GM12878 (cell line): ENCODE measurements at regions not wholly inside any gene's neighbourhood (a gene's known extent, or its start where the extent isn't known, plus 50 kb on each side); places are given as distances from the start of the nearest gene placed in this dataset.

Experiments used
- ATAC-seq: fragments of 200-7000 bp; cut with Tn5 transposase; 3 replicates; pipeline ENCODE4 v1.9.1; 2020; ENCODE audit warnings: mild to moderate bottlenecking, moderate library complexity
- BruUV-seq: library from RNA; stranded (reverse); fragments of 400-500 nt; replicated peaks from 2 replicates; lab custom pipeline; 2021; lab: Mats Ljungman, UMichigan
- CTCF ChIA-PET: fragments of 300-600 bp; sonication (Branson Sonifier 250); formaldehyde crosslinking; extraction: SDS; loops from one replicate; lab custom pipeline; 2021; ENCODE audit warnings: inconsistent platforms; lab: Yijun Ruan, JAX
- POLR2A ChIA-PET: fragments of 350-600 bp; formaldehyde crosslinking; extraction: SDS; loops from one replicate; lab custom pipeline; 2021; ENCODE audit warnings: inconsistent platforms; lab: Charles Lee
- RAD21 ChIA-PET: fragments of 300-600 bp; sonication (Branson Sonifier 250); formaldehyde crosslinking; loops from one replicate; lab custom pipeline; 2023; ENCODE audit warnings: antibody characterized with exemption; ENCODE audit not compliant: unreplicated experiment; lab: Charles Lee
- SMC1A ChIA-PET: fragments of 300-600 bp; sonication (Branson Sonifier 250); formaldehyde crosslinking; loops from one replicate; lab custom pipeline; 2023; ENCODE audit not compliant: unreplicated experiment, uncharacterized antibody; lab: Charles Lee
- DNase-seq: peaks from one replicate; pipeline ENCODE4 v3.0.0-alpha.2; 2011; ENCODE audit warnings: low read depth, low spot score
- FAIRE-seq: peaks from 3 replicates; lab custom pipeline; 2011; peaks lifted over from hg19 to GRCh38; lab: Jason Lieb, UNC
- H2AFZ ChIP-seq: 2 replicates; pipeline ENCODE4 v1.6.0; 2011; ENCODE audit warnings: low read depth, low read length, control low read depth; ENCODE audit not compliant: control insufficient read depth
- H3K27ac ChIP-seq: 2 replicates; pipeline ENCODE4 v1.5.1; 2011; ENCODE audit warnings: control low read depth; ENCODE audit not compliant: control insufficient read depth, insufficient read depth
- H3K27me3 ChIP-seq, 2 experiments: replicated peaks in 1 of 2; 2 replicates each; pipeline versions ENCODE4 v1.6.0 to v1.6.1; 2011; ENCODE audit warnings: low read length in 1 of 2; ENCODE audit not compliant: control insufficient read depth in 2 of 2, insufficient read depth in 2 of 2
- H3K36me3 ChIP-seq, 2 experiments: 2 replicates each; pipeline ENCODE4 v1.5.1; 2011; ENCODE audit warnings: low read length in 1 of 2; ENCODE audit not compliant: control insufficient read depth in 2 of 2, insufficient read depth in 2 of 2
- H3K4me1 ChIP-seq: 2 replicates; pipeline ENCODE4 v1.6.1; 2011; ENCODE audit warnings: mild to moderate bottlenecking, low read length, moderate library complexity, mixed read lengths; ENCODE audit not compliant: control insufficient read depth, insufficient read depth
- H3K4me2 ChIP-seq: 2 replicates; pipeline ENCODE4 v1.6.0; 2011; ENCODE audit warnings: control low read depth; ENCODE audit not compliant: control insufficient read depth, insufficient read depth
- H3K4me3 ChIP-seq: fragments of 200-600 bp; sonication (generic); 2 replicates; pipeline ENCODE4 v1.5.1; 2016
- H3K79me2 ChIP-seq: 2 replicates; pipeline ENCODE4 v1.6.0; 2011; ENCODE audit warnings: low read length; ENCODE audit not compliant: control insufficient read depth, insufficient read depth
- H3K9ac ChIP-seq: 2 replicates; pipeline ENCODE4 v1.8.0; 2011; ENCODE audit warnings: low read length, control low read depth, mixed read lengths; ENCODE audit not compliant: control insufficient read depth, insufficient read depth
- H3K9me3 ChIP-seq: replicated peaks from 3 replicates; pipeline ENCODE4 v1.5.1; 2011; ENCODE audit warnings: mild to moderate bottlenecking, low read length; ENCODE audit not compliant: control insufficient read depth, insufficient read depth
- H4K20me1 ChIP-seq: 2 replicates; pipeline ENCODE4 v1.6.0; 2011; ENCODE audit not compliant: control insufficient read depth, insufficient read depth
- CBX3 ChIP-seq: fragments of 200-600 bp; sonication (generic); IDR thresholded peaks from 2 replicates; pipeline ENCODE4 v1.6.1; 2016; ENCODE audit warnings: low read depth, borderline replicate concordance
- EED ChIP-seq: sonication (generic); IDR thresholded peaks from 2 replicates; pipeline ENCODE4 v1.6.1; 2016; ENCODE audit warnings: antibody characterized with exemption, low read depth
- EGR1 ChIP-seq, 2 experiments: IDR thresholded peaks; 1 replicate in 1 of 2; 2 replicates in 1 of 2; pipeline ENCODE4 v1.6.1; 2011 to 2012; ENCODE audit warnings: low read depth in 2 of 2, low read length in 2 of 2, borderline replicate concordance in 1 of 2, mild to moderate bottlenecking in 1 of 2, moderate library complexity in 1 of 2
- GABPA ChIP-seq: IDR thresholded peaks from 2 replicates; pipeline ENCODE4 v1.6.1; 2014; ENCODE audit warnings: antibody characterized with exemption, low read depth, mild to moderate bottlenecking, inconsistent platforms
- GATAD2B ChIP-seq: fragments of 450-650 bp; conservative IDR thresholded peaks from 2 replicates; pipeline ENCODE4 v1.6.1; 2017; ENCODE audit warnings: low read depth, mild to moderate bottlenecking, moderate library complexity
- IKZF1 ChIP-seq: fragments of 450-650 bp; conservative IDR thresholded peaks from 2 replicates; pipeline ENCODE4 v1.6.1; 2017; ENCODE audit warnings: antibody characterized with exemption, mild to moderate bottlenecking
- JUND ChIP-seq: IDR thresholded peaks from 2 replicates; pipeline ENCODE4 v1.6.1; 2012; ENCODE audit warnings: low read depth, mild to moderate bottlenecking, low read length, improper control_type of control experiment, moderate library complexity
- NFIC ChIP-seq: IDR thresholded peaks from 2 replicates; pipeline ENCODE4 v1.6.1; 2012; ENCODE audit warnings: low read depth, mild to moderate bottlenecking, inconsistent platforms, low read length, moderate library complexity
- RAD21 ChIP-seq: IDR thresholded peaks from 2 replicates; pipeline ENCODE4 v1.6.1; 2011; ENCODE audit warnings: mild to moderate bottlenecking, low read depth, low read length, moderate library complexity; ENCODE audit not compliant: insufficient read depth
- SUPT20H ChIP-seq: IDR thresholded peaks from 2 replicates; pipeline ENCODE4 v1.6.1; 2011; ENCODE audit warnings: low read depth, mild to moderate bottlenecking, low read length, moderate library complexity, borderline replicate concordance; ENCODE audit not compliant: control insufficient read depth
- WGBS: methylation state at CpG from one replicate; pipeline ENCODE4 v1.1.6; 2016; ENCODE audit warnings: low lambda C conversion rate; ENCODE audit not compliant: insufficient replicate concordance, insufficient coverage; ENCODE audit errors: missing lambda C conversion rate; 5-methylcytosine and 5-hydroxymethylcytosine counted together
- in situ Hi-C: fragments of 300-500 bp; cut with MboI; formaldehyde crosslinking; loops from 9 replicates; pipeline ENCODE4 v1.14.3; 2018; ENCODE audit warnings: mixed read lengths
- intact Hi-C: fragments of 100-400 bp; cut with micrococcal nuclease; formaldehyde crosslinking; loops from one replicate; pipeline ENCODE4 v1.14.2; 2022; ENCODE audit not compliant: unreplicated experiment
- TF ChIP-seq, protein P1 (sequence below): IDR thresholded peaks from 2 replicates; pipeline ENCODE4 v1.6.1; 2012; ENCODE audit warnings: low read depth, low read length, improper control_type of control experiment

DNA sequence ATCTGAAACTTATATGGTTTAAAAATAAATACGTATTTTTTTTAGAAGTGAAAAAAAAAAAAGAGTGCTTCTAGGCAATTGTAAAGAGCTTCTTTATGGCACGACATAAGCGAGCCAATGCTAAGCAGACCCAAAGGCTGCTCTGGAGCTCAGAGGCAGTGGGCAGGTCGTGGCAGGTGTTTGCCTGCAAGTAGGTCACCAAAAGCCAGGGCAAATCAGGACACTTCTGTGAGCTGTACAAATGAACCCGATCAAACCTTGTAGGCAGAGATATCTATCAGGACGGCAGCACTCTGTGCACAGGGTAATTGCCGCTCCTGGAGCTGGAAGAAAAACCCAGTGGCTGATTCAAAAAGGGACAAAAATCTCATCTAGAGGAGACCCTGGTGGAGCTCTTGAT, 75.9 kb downstream of the IRX2 start:
- FAIRE-seq = no peak
- Histone ChIP-seq H3K9me3 (no peaks in the 10 kb centered on the region; the same call in 2 of the 3 replicates), H2AFZ (no peak overlapping the region), H3K36me3 (no peaks in the 10 kb centered on the region), H3K27me3 (no peaks in the 10 kb centered on the region), H3K4me2 (no peak overlapping the region), H3K4me1 (no peaks in the 10 kb centered on the region), H3K79me2 (no peaks in the 10 kb centered on the region), H3K4me3 (no peak overlapping the region), H3K27ac (no peak overlapping the region), H4K20me1 (no peaks in the 10 kb centered on the region), H3K9ac (no peak overlapping the region)
- RAD21 ChIA-PET = no interaction called here
- no TSS peak for BruUV-seq
- ATAC-seq = no peak
- 34% methylated on average over 7 of the region's 7 CpGs for WGBS
- SMC1A ChIA-PET = no interaction called here
- intact Hi-C loops = no loop called here
- CTCF ChIA-PET = interaction anchor here (0.6 kb wide), 1 partner anchor 18 kb away, joined by 3 read pairs; no protein-coding TSS in a partner anchor
- in situ Hi-C loops = no loop called here
- no peak for TF ChIP-seq EED
- TF ChIP-seq EGR1 (IDR thresholded peaks at IDR 0.05; ENCODE audit: borderline replicate concordance in 1 of 2, low read depth in 2 of 2, low read length in 2 of 2) = no peak
- no peak for TF ChIP-seq IKZF1
- TF ChIP-seq GABPA = no peak
- TF ChIP-seq, protein P1, sequence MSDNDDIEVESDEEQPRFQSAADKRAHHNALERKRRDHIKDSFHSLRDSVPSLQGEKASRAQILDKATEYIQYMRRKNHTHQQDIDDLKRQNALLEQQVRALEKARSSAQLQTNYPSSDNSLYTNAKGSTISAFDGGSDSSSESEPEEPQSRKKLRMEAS = no peak
- no peak for TF ChIP-seq RAD21
- POLR2A ChIA-PET = no interaction called here
- no peak for DNase-seq

DNA sequence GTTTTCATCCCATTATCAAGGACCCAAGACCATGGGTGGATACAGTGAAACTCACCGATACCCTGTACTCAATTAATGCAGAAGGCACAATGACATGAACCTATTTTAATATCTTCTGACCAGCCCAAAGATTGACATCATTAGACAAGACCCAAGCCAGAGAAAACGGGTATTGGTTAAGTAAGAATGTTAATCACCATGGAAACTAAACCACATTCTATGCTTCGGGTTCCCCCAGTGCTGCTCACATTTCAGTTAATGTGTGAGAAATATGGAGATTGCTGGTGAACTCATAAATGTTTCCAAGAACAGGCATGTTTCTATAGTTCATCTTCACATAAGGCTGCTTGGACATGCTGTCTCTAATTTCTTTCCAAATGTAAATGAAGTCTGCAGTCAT, 77.0 kb downstream of the IRX2 start:
- no peak for FAIRE-seq
- ChIA-PET CTCF (no interaction called here), POLR2A (no interaction called here), SMC1A (no interaction called here), RAD21 (no interaction called here)
- WGBS = 39% methylated on average over 3 of the region's 3 CpGs
- H2AFZ ChIP-seq = no peak overlapping the region
- no TSS peak for BruUV-seq
- no peak overlapping the region for H3K27ac ChIP-seq
- in situ Hi-C loops (no loop called here), intact Hi-C loops (no loop called here)
- H3K9ac ChIP-seq = no peak overlapping the region
- ATAC-seq = no peak
- no peak overlapping the region for H3K4me2 ChIP-seq
- no peaks in the 10 kb centered on the region for H3K4me1 ChIP-seq
- no peak for DNase-seq
- no peaks in the 10 kb centered on the region for H3K79me2 ChIP-seq
- TF ChIP-seq NFIC = no peak
- no peak for TF ChIP-seq SUPT20H
- no peak for TF ChIP-seq JUND
- no peak for TF ChIP-seq CBX3
- TF ChIP-seq GATAD2B = no peak
- H3K4me3 ChIP-seq = no peak overlapping the region
- H3K27me3 ChIP-seq = no peaks in the 10 kb centered on the region
- H3K36me3 ChIP-seq = no peaks in the 10 kb centered on the region
- no peaks in the 10 kb centered on the region for H4K20me1 ChIP-seq
- H3K9me3 ChIP-seq = no peaks in the 10 kb centered on the region; the same call in 2 of the 3 replicates
